DND-41 (cell line): ENCODE measurements at regions not wholly inside any gene's neighbourhood (a gene's known extent, or its start where the extent isn't known, plus 50 kb on each side); places are given as distances from the start of the nearest gene placed in this dataset.

Source experiments
- CTCF ChIP-seq: IDR thresholded peaks from 2 replicates; pipeline ENCODE4 v1.5.1; 2012; ENCODE audit warnings: borderline replicate concordance, low read length, moderate library complexity, mild to moderate bottlenecking; ENCODE audit not compliant: poor library complexity, severe bottlenecking; ENCODE audit errors: extremely low read depth
- EZH2 ChIP-seq: IDR thresholded peaks from 3 replicates; pipeline ENCODE4 v1.6.1; 2012; ENCODE audit warnings: borderline replicate concordance, low read depth, mild to moderate bottlenecking, moderate library complexity, low read length, inconsistent platforms; ENCODE audit not compliant: severe bottlenecking

GRCh38 chr6:40930045-40930444 is 109.0 kb downstream of the UNC5CL start:
- TF ChIP-seq CTCF = no peak
- TF ChIP-seq EZH2 = no peak
